GM21526 (cell line): ENCODE measurements at regions not wholly inside any gene's neighbourhood (a gene's known extent, or its start where the extent isn't known, plus 50 kb on each side); places are given as distances from the start of the nearest gene placed in this dataset.
"Not testable (repeated sequence)": the region's sequence is repeated elsewhere in the genome, so short reads cannot be mapped to it uniquely, and the experiment has no call there.

Experiments
- ATAC-seq: cut with Tn5 transposase; IDR thresholded peaks from one replicate; pipeline ENCODE4 v1.9.1; 2021; ENCODE audit warnings: moderate library complexity; ENCODE audit not compliant: unreplicated experiment, low FRiP score

GRCh38 chr6:27148404-27148795 is 99.1 kb upstream of the PRSS16 start:
- ATAC-seq = no peak

DNA sequence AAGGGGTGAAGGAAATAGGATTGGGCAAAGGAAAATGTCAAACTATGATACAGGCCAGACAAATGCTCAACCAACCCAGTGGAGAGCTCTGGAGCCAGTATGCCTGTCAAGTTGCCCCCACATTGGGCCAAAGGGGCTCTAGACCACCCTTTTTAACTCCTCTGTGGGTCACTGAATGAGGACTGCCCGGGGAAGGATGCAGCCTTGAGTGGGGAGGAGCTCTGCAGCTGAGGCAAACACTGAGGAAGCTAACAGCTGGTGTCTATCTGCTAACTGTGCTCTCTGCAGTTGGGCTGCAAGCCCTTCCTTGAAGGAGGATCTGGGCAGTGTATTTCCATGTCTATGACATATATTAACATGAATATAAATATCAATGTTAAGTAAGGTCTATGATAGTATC is 98.4 kb upstream of the PRSS16 start:
- ATAC-seq = no peak

DNA sequence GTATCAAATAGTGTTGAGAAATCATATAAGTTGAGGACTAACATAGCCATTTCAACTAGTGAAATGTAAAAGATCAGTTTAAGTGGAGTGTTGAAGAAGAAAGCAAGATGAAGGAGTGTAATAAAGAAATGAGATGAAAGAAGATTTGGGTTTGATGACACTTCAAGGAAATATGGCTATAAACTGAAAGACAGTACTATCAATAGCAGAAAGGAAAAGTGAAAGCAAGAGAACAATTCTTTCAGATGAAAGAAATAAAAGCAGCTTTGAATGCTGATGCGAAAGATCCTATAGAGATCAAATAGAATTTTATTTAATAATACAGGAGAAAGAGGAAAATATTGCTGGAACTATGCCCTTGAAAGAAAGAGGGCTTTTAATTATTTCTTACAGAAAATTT is 92.8 kb upstream of the PRSS16 start:
- no peak for ATAC-seq

DNA sequence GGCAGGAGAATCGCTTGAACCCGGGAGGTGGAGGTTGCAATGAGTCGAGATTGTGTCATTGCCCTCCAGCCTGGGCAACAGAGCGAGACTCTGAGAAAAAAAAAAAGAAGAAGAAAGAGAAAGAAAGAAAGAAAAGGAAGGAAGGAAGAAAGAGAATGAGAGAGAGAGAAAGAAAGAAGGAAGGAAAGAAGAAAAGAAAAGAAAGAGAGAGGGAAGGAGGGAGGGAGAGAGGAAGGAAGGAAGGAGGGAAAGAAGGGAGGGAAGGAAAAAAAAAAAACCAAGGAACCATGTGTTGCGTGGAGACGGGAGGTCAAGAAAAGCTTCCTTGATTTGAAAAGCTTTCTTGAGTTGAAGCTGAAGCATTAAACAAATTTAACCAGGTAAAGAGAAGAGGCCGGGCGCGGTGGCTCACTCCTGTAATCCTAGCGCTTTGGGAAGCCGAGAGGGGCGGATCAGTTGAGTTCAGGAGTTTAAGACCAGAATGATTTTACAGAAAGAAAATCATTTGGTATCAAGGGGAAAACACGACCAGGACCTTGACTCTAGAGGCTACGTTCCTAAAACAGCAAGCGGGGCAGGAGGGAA is 90.5 kb upstream of the PRSS16 start:
- ATAC-seq = no peak

- ATAC-seq = peak; percentile 38
Measured at GRCh38 chr6:27157459-27158315, 89.8 kb upstream of the PRSS16 start.

GRCh38 chr6:27158316-27158643 is 89.2 kb upstream of the PRSS16 start:
- no peak for ATAC-seq

GRCh38 chr6:27159725-27160124 is 87.8 kb upstream of the PRSS16 start:
- no peak for ATAC-seq

GRCh38 chr6:27161115-27161514 is 86.4 kb upstream of the PRSS16 start:
- no peak for ATAC-seq

- no peak for ATAC-seq
Measured at GRCh38 chr6:27161603-27161945, 85.9 kb upstream of the PRSS16 start.

DNA sequence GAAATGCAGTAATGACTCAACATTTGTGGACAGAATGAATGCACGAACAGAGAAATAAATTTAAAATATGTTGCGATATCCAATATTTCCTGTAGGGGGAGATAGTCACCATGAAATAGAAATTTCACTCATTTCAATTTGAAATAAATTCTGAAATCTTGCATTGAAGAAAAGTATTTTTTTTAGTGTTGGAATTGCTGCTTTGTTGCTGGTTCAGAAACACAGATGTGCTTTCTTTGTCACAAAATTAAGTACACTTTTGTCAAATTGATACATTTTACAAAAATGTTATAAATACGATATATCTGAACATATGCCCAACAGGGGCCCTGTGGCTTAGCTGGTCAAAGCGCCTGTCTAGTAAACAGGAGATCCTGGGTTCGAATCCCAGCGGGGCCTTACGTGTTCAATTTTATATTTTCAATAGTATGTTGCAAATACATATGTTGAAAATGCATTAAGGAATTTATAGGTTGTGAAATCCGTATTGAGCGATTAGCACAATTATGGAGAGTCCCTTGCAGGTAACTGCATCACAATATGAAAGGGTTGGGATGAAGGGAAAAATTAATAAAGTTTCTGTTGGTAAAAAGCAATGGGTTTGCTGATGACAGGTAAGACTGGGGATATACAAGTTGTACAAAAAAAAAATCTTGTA is 85.4 kb upstream of the PRSS16 start:
- no peak for ATAC-seq

DNA sequence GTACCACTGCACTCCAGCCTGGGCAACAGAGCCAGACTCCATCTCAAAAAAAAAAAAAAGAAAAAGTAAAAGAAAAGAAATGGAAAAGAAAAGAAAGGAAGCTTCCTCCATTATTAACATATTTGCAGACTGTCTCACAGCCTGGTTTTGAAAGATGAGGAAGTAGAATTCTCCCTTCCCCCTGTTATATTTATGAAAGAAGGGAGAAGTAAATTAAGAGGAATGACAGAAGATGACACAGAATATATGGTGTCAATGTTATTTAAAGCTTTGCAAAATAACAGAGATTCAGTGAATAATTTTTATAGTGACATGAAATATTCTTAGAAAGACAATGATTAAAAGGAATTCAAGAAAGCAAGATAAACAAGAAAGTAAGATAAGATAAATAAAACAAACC is 83.7 kb upstream of the PRSS16 start:
- no peak for ATAC-seq

- ATAC-seq = no peak
Measured at GRCh38 chr6:27168108-27168507, 79.4 kb upstream of the PRSS16 start.

DNA sequence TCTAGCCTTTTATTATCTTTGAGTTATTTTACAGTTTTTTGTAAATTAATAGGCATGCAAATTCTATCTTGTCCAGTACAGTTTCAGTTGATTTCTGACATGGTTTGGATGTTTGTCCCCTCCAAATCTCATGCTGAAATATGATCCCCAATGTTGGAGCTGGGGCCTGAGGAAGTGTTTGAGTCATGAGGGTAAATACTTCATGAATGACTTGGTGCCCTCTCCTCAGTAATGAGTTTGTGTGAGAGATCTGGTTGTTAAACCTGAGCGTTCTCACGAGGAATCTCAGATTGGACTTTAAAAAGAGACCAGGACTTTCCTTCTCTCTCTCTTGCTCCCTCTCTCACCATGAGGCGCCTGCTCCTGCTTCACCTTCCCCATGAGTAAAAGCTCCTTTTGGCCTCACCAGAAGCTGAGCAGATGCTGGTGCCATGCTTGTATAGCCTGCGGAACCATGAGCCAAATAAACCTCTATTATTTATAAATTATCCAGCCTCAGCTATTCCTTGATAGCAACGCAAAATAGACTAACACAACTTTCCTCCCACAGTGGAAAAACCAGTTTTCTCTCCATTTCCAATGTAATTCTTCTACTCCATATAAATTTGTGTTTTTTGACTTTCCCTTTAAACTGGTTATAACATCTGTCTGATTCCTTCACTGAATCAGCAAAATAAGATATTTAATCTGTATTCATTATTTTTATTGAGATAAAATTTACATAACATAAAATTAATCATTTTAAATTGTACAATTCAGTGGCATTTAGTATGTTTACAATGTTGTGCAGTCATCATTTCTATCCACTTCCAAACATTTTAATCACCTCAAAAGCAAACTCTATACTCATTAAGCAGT is 78.7 kb upstream of the PRSS16 start:
- ATAC-seq = no peak

DNA sequence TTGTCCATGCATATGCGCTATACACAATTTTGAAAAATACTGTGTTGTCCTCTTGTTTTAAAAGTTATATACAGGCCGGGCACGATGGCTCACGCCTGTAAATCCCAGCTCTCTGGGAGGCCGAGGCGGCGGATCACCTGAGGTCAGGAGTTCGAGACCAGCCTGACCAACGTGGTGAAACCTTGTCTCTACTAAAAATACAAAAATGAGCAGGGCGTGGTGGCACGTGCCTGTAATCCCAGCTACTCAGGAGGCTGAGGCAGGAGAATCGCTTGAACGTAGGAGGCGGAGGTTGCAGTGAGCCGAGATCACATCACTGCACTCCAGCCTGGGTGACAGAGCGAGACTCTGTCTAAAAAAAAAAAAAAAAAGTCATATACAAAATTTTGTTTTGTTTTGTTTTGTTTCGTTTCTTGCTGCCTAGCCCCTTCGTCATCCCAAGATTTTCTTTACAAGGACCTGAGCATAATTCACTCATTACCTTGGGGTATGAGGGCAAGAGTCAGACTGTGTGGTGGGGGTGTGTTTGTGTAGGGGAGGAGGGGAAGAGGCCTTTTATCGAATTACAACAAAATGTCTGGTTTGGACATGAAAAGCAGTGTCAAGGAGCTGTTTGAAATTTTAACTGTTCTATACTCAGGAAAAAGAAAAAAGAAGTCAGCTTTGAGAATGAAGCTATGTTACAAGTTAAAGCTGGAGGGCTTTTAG is 74.8 kb upstream of the PRSS16 start:
- not testable (repeated sequence) for ATAC-seq

GRCh38 chr6:27173232-27173601 is 74.3 kb upstream of the PRSS16 start:
- ATAC-seq = not testable (repeated sequence)

GRCh38 chr6:27174958-27175357 is 72.5 kb upstream of the PRSS16 start:
- ATAC-seq = no peak

DNA sequence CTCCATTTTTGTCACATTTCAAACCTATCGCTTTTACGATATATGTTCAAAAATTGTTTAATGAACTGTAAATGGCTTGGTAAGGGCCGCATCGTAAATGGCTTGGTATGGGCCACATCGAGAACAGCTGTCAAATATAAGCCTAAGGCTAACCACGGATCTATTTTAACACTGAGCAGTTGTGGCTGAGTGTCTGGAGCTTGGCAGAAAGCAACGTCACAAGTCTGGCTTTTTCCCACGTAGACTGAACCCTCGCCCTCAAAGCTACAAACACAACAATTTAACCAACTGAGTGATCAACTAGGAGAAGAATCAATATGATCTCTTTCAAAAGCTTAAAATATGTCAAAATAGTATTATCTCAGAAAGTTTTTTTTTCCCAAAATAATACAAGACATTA is 71.4 kb upstream of the PRSS16 start:
- ATAC-seq = no peak

DNA sequence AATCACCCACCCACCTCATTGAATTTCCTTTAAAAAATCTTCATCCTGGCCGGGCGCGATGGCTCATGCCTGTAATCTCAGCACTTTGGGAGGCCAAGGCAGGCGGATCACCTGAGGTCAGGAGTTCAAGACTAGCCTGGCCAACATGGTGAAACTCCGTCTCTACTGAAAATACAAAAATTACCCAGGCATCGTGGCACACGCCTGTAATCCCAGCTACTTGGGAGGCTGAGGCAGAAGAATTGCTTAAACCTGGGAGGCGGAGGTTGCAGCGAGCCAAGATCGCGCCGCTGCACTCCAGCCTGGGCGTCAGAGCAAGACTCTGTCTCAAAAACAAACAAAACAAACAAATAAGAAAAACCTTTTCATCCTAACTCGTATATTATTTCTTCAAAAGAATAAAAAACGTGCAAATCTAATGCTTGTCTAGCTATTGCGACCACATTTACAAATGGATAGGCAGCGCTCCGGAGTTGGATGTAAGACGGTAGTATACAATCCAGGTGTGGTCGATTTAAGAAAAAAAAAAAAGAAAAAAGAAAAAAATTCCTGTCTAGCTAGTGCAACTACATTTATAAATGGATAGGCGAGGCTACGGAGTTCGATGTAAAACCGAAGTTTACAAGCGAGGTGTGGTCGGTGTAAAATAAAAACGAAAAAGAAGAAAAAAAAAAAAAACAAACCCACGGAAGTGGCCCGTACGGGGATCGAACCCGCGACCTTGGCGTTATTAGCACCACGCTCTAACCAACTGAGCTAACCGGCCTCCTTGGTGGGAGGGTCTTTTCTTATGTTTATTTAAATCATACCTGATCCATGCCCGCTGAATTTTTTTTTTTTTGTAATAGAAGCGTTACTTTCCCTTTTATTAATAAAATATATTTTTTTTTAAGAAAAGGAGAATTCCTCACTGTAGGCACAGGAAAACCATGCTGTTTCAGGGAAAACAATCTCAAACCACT is 70.7 kb upstream of the PRSS16 start:
- peak; percentile 34 for ATAC-seq
